DND-41 (cell line): ENCODE measurements at regions not wholly inside any gene's neighbourhood (a gene's known extent, or its start where the extent isn't known, plus 50 kb on each side); places are given as distances from the start of the nearest gene placed in this dataset.

Source experiments
- ATAC-seq: fragments of 200-7000 bp; cut with Tn5 transposase; 3 replicates; pipeline ENCODE4 v1.9.1; 2021; ENCODE audit warnings: low read depth; ENCODE audit not compliant: insufficient read depth
- DNase-seq: peaks from one replicate; pipeline ENCODE4 v3.0.0-alpha.2; 2020
- H2AFZ ChIP-seq: 2 replicates; pipeline ENCODE4 v1.6.0; 2012; ENCODE audit warnings: low read depth, low read length
- H3K27ac ChIP-seq: 2 replicates; pipeline ENCODE4 v1.5.1; 2012; ENCODE audit warnings: low read length, inconsistent platforms
- H3K27me3 ChIP-seq: fragments of 200-600 bp; sonication (generic); 2 replicates; pipeline ENCODE4 v1.6.0; 2012; ENCODE audit warnings: low read length, mild to moderate bottlenecking, inconsistent platforms; ENCODE audit not compliant: insufficient read depth, poor library complexity
- H3K36me3 ChIP-seq: 2 replicates; pipeline ENCODE4 v1.5.1; 2012; ENCODE audit warnings: low read length, inconsistent platforms; ENCODE audit not compliant: insufficient read depth
- H3K4me1 ChIP-seq: 2 replicates; pipeline ENCODE4 v1.5.1; 2012; ENCODE audit warnings: mild to moderate bottlenecking, low read length; ENCODE audit not compliant: insufficient read depth
- H3K4me2 ChIP-seq: 2 replicates; pipeline ENCODE4 v1.6.0; 2012; ENCODE audit warnings: mild to moderate bottlenecking, moderate library complexity, low read length, inconsistent platforms; ENCODE audit not compliant: insufficient read depth
- H3K4me3 ChIP-seq, 2 experiments: fragments of 200-600 bp in 1 of 2; shearing (Covaris generic) in 1 of 2; 2 replicates each; pipeline ENCODE4 v1.5.1; 2012 to 2016; ENCODE audit warnings: inconsistent platforms in 2 of 2, low read length in 2 of 2, mild to moderate bottlenecking in 2 of 2, low read depth in 1 of 2, moderate library complexity in 1 of 2
- H3K79me2 ChIP-seq: 2 replicates; pipeline ENCODE4 v1.6.0; 2012; ENCODE audit warnings: low read length, inconsistent platforms; ENCODE audit not compliant: insufficient read depth
- H3K9ac ChIP-seq: 2 replicates; pipeline ENCODE4 v1.6.0; 2012; ENCODE audit warnings: low read depth, mild to moderate bottlenecking, inconsistent platforms, low read length, moderate library complexity
- H3K9me3 ChIP-seq: 2 replicates; pipeline ENCODE4 v1.5.1; 2012; ENCODE audit warnings: low read length, moderate library complexity, mild to moderate bottlenecking, inconsistent platforms; ENCODE audit not compliant: insufficient read depth, severe bottlenecking
- H4K20me1 ChIP-seq: 2 replicates; pipeline ENCODE4 v1.6.0; 2012; ENCODE audit warnings: low read length; ENCODE audit not compliant: insufficient read depth
- EZH2 ChIP-seq: IDR thresholded peaks from 3 replicates; pipeline ENCODE4 v1.6.1; 2012; ENCODE audit warnings: borderline replicate concordance, low read depth, mild to moderate bottlenecking, moderate library complexity, low read length, inconsistent platforms; ENCODE audit not compliant: severe bottlenecking
- TF ChIP-seq, protein P1 (sequence below): IDR thresholded peaks from 2 replicates; pipeline ENCODE4 v1.5.1; 2012; ENCODE audit warnings: borderline replicate concordance, low read length, moderate library complexity, mild to moderate bottlenecking; ENCODE audit not compliant: poor library complexity, severe bottlenecking; ENCODE audit errors: extremely low read depth

DNA sequence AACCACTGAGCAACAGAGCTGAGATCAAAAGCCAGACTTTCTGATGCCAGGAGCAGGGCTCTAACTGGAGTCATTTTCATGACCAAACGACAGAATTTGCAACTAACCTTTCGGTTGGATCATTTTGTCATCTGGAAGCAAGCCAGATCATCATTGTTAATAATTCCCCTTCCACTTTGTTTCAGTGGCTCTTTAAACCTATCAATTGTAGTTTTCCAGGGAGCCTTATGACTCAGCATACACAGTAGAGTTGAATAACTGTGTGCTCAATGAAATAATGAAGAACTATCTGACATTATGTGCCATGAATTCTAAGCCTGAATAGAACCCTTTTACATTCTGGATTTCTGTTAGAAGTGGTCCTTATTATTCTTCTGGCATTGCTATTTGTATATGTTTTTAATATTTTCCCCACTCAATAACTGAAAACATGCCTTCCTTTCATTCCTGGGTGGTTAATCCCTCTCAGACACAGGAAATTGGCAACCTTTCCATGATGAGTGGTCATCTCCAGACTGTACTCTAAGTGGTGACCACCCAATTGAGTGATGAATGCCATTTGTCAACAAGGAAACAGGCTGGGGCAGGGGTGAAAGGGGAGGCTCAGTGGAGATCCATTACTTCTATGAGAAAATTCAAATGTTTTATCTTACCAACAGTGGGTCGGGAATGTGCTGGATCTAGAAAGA lies 431.8 kb downstream of the BCOR start:
- H3K4me3 ChIP-seq: no peak overlapping the region
- H4K20me1 ChIP-seq: no peaks in the 10 kb centered on the region
- no peak overlapping the region for H2AFZ ChIP-seq
- TF ChIP-seq, protein P1, sequence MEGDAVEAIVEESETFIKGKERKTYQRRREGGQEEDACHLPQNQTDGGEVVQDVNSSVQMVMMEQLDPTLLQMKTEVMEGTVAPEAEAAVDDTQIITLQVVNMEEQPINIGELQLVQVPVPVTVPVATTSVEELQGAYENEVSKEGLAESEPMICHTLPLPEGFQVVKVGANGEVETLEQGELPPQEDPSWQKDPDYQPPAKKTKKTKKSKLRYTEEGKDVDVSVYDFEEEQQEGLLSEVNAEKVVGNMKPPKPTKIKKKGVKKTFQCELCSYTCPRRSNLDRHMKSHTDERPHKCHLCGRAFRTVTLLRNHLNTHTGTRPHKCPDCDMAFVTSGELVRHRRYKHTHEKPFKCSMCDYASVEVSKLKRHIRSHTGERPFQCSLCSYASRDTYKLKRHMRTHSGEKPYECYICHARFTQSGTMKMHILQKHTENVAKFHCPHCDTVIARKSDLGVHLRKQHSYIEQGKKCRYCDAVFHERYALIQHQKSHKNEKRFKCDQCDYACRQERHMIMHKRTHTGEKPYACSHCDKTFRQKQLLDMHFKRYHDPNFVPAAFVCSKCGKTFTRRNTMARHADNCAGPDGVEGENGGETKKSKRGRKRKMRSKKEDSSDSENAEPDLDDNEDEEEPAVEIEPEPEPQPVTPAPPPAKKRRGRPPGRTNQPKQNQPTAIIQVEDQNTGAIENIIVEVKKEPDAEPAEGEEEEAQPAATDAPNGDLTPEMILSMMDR: no peak
- no peak for TF ChIP-seq EZH2
- H3K27me3 ChIP-seq: no peaks in the 10 kb centered on the region
- no peak overlapping the region for H3K4me2 ChIP-seq
- ATAC-seq (no peak), DNase-seq (no peak)
- no peaks in the 10 kb centered on the region for H3K9me3 ChIP-seq
- H3K79me2 ChIP-seq: no peaks in the 10 kb centered on the region
- no peaks in the 10 kb centered on the region for H3K36me3 ChIP-seq
- no peak overlapping the region for H3K9ac ChIP-seq
- H3K27ac ChIP-seq: no peak overlapping the region
- no peaks in the 10 kb centered on the region for H3K4me1 ChIP-seq

DNA sequence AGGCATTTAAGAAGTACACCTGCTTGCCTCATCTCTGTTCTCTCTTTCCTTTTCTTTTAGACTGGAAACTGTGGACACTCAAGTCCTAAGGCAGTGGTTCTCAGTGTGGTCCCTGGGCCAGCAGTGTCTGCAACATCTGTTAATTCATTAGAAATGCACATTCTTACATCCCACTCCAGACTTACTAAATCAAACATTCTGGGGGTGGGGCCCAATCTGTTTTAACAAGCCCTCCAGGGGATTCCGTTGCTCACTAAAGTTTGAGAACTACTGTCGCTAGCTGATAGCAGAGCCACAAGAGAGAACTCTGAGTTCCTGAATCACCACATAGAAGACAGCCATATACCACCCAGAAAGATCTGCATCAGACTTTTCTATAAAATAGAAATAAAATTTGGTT lies 430.6 kb downstream of the BCOR start:
- DNase-seq: no peak
- H3K79me2 ChIP-seq: no peaks in the 10 kb centered on the region
- no peak for ATAC-seq
- TF ChIP-seq, protein P1: no peak
- TF ChIP-seq EZH2: no peak
- no peaks in the 10 kb centered on the region for H3K4me1 ChIP-seq
- no peak overlapping the region for H3K9ac ChIP-seq
- no peak overlapping the region for H3K4me3 ChIP-seq
- H3K9me3 ChIP-seq: no peaks in the 10 kb centered on the region
- no peak overlapping the region for H2AFZ ChIP-seq
- H4K20me1 ChIP-seq: no peaks in the 10 kb centered on the region
- H3K4me2 ChIP-seq: no peak overlapping the region
- no peak overlapping the region for H3K27ac ChIP-seq
- no peaks in the 10 kb centered on the region for H3K27me3 ChIP-seq
- no peaks in the 10 kb centered on the region for H3K36me3 ChIP-seq

DNA sequence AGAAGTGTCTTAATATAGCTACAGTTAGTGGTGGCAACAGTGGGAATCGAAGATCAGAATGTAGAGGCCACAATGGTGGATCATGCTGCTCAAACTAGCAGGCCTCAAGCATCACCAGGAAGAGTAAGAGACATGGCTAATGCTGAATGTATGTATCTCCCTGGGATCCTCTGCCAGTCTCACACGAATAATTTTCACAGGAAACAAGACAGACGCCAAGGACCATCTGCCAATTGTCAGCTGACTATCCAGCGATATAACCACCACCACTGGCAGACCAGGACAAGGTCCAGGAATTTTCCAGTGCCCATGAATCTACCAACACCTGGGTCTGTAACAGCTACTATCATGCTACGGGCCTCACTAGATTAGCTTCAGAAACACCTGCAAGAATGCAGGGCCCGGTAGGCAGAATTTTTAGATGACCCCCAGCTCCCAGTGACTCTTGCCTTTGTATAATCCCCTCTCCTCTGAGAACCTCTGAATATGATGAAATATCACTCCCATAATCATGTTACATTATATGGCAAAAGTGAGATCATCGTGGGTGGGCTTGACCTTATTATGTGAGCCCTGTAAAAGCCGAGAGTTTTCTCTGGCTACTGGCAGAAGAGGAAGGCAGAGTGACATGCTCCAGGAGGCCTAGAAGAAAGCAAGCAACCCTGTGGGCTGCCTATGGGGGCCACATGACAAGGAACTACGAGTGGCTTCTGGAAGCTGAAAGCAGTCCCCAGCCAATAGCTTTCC lies 429.8 kb downstream of the BCOR start:
- no peak overlapping the region for H3K27ac ChIP-seq
- no peaks in the 10 kb centered on the region for H3K36me3 ChIP-seq
- no peaks in the 10 kb centered on the region for H4K20me1 ChIP-seq
- H3K27me3 ChIP-seq: no peaks in the 10 kb centered on the region
- H3K9ac ChIP-seq: no peak overlapping the region
- H3K9me3 ChIP-seq: no peaks in the 10 kb centered on the region
- H3K4me3 ChIP-seq: no peak overlapping the region
- no peak for ATAC-seq
- TF ChIP-seq, protein P1: no peak
- no peak for TF ChIP-seq EZH2
- H3K4me2 ChIP-seq: no peak overlapping the region
- no peaks in the 10 kb centered on the region for H3K4me1 ChIP-seq
- no peak overlapping the region for H2AFZ ChIP-seq
- no peak for DNase-seq
- no peaks in the 10 kb centered on the region for H3K79me2 ChIP-seq
